ENCODE measurements at regions not wholly inside any gene's neighbourhood (a gene's known extent, or its start where the extent isn't known, plus 50 kb on each side); places are given as distances from the start of the nearest gene placed in this dataset.
A peak's percentile ranks its signal among the peaks of the same experiment; 100 is the strongest.

- Mint-ChIP-seq H3K9me3 (no peaks in the 10 kb centered on the region), H3K4me3 (no peak overlapping the region), H3K27me3 (no peaks in the 10 kb centered on the region), H3K36me3 (no peaks in the 10 kb centered on the region), H3K27ac (no peak overlapping the region), H3K4me1 (ENCODE audit: unreplicated experiment) (no peaks in the 10 kb centered on the region)
- no peak for DNase-seq (ENCODE audit: extremely low spot score, unreplicated experiment)
- TF ChIP-seq CTCF (conservative IDR thresholded peaks at IDR 0.05), result no peak
Observed at GRCh38 chr11:26158251-26158650, 173.7 kb upstream of the ANO3 start.

GRCh38 chr11:26162291-26162690, 169.6 kb upstream of the ANO3 start:
- DNase-seq (ENCODE audit: extremely low spot score, unreplicated experiment), result no peak
- H3K27ac Mint-ChIP-seq, result no peak overlapping the region
- no peaks in the 10 kb centered on the region for H3K36me3 Mint-ChIP-seq

GRCh38 chr11:26186389-26186788, 145.5 kb upstream of the ANO3 start:
- H3K4me3 Mint-ChIP-seq, result no peak overlapping the region
- no peak for DNase-seq (ENCODE audit: extremely low spot score, unreplicated experiment)
- H3K9me3 Mint-ChIP-seq, result no peaks in the 10 kb centered on the region
- H3K36me3 Mint-ChIP-seq, result no peaks in the 10 kb centered on the region
- TF ChIP-seq CTCF (conservative IDR thresholded peaks at IDR 0.05), result no peak
- H3K27me3 Mint-ChIP-seq, result no peaks in the 10 kb centered on the region
- H3K4me1 Mint-ChIP-seq (ENCODE audit: unreplicated experiment), result no peaks in the 10 kb centered on the region
- H3K27ac Mint-ChIP-seq, result no peak overlapping the region

More at GRCh38 chr11:26162291-26162690, 169.6 kb upstream of the ANO3 start:
- H3K4me3 Mint-ChIP-seq, result no peak overlapping the region
- H3K9me3 Mint-ChIP-seq, result no peaks in the 10 kb centered on the region
- no peak for TF ChIP-seq CTCF (conservative IDR thresholded peaks at IDR 0.05)
- H3K27me3 Mint-ChIP-seq, result no peaks in the 10 kb centered on the region
- no peaks in the 10 kb centered on the region for H3K4me1 Mint-ChIP-seq (ENCODE audit: unreplicated experiment)

GRCh38 chr11:26187639-26188038, 144.3 kb upstream of the ANO3 start:
- Mint-ChIP-seq H3K4me3 (no peak overlapping the region), H3K4me1 (ENCODE audit: unreplicated experiment) (no peaks in the 10 kb centered on the region), H3K27ac (peak overlapping the region; percentile 76), H3K27me3 (no peaks in the 10 kb centered on the region), H3K9me3 (no peaks in the 10 kb centered on the region), H3K36me3 (no peaks in the 10 kb centered on the region)
- TF ChIP-seq CTCF (conservative IDR thresholded peaks at IDR 0.05), result no peak
- DNase-seq (ENCODE audit: extremely low spot score, unreplicated experiment), result no peak

GRCh38 chr11:26188554-26188953, 143.4 kb upstream of the ANO3 start:
- no peaks in the 10 kb centered on the region for H3K27me3 Mint-ChIP-seq
- H3K9me3 Mint-ChIP-seq, result no peaks in the 10 kb centered on the region
- DNase-seq (ENCODE audit: extremely low spot score, unreplicated experiment), result no peak
- H3K27ac Mint-ChIP-seq, result peak overlapping the region; percentile 66
- no peaks in the 10 kb centered on the region for H3K36me3 Mint-ChIP-seq
- no peak for TF ChIP-seq CTCF (conservative IDR thresholded peaks at IDR 0.05)
- H3K4me3 Mint-ChIP-seq, result no peak overlapping the region
- no peaks in the 10 kb centered on the region for H3K4me1 Mint-ChIP-seq (ENCODE audit: unreplicated experiment)

- DNase-seq (ENCODE audit: extremely low spot score, unreplicated experiment), result no peak
- no peak for TF ChIP-seq CTCF (conservative IDR thresholded peaks at IDR 0.05)
- Mint-ChIP-seq H3K4me1 (ENCODE audit: unreplicated experiment) (peaks cover 20% of the 10 kb centered on the region), H3K27ac (no peak overlapping the region), H3K36me3 (no peaks in the 10 kb centered on the region), H3K27me3 (no peaks in the 10 kb centered on the region), H3K9me3 (peaks cover 4% of the 10 kb centered on the region), H3K4me3 (no peak overlapping the region)
Observed at GRCh38 chr11:26191193-26191592, 140.7 kb upstream of the ANO3 start.

Data from type B pancreatic cell (in vitro differentiated cells).